ENCODE measurements at regions not wholly inside any gene's neighbourhood (a gene's known extent, or its start where the extent isn't known, plus 50 kb on each side); places are given as distances from the start of the nearest gene placed in this dataset.

- no peak for TF ChIP-seq CTCF (IDR thresholded peaks at IDR 0.05)
- Histone ChIP-seq H3K27ac (no peak overlapping the region), H3K4me1 (no peaks in the 10 kb centered on the region), H3K4me2 (ENCODE audit: low read length) (no peak overlapping the region), H3K9ac (no peak overlapping the region), H3K27me3 (ENCODE audit: control insufficient read depth, insufficient read depth, low read length) (no peaks in the 10 kb centered on the region), H3K4me3 (ENCODE audit: low read depth, low read length) (no peak overlapping the region), H3K36me3 (ENCODE audit: control insufficient read depth, insufficient read depth, low read length) (no peaks in the 10 kb centered on the region), H2AFZ (no peak overlapping the region), H3K9me3 (ENCODE audit: control insufficient read depth, low read length) (no peaks in the 10 kb centered on the region), H3K79me2 (no peaks in the 10 kb centered on the region)
Observed at GRCh38 chrX:14363728-14364127, 165.6 kb upstream of the GLRA2 start.

- Histone ChIP-seq H3K27ac (no peak overlapping the region), H3K27me3 (ENCODE audit: control insufficient read depth, insufficient read depth, low read length) (no peaks in the 10 kb centered on the region), H3K4me3 (ENCODE audit: low read depth, low read length) (no peak overlapping the region), H3K36me3 (ENCODE audit: control insufficient read depth, insufficient read depth, low read length) (no peaks in the 10 kb centered on the region), H3K9me3 (ENCODE audit: control insufficient read depth, low read length) (no peaks in the 10 kb centered on the region), H3K9ac (no peak overlapping the region), H3K4me1 (no peaks in the 10 kb centered on the region), H2AFZ (no peak overlapping the region), H3K4me2 (ENCODE audit: low read length) (no peak overlapping the region), H3K79me2 (no peaks in the 10 kb centered on the region)
- no peak for TF ChIP-seq CTCF (IDR thresholded peaks at IDR 0.05)
Observed at GRCh38 chrX:14362721-14363120, 166.6 kb upstream of the GLRA2 start.

- Histone ChIP-seq H3K4me1 (no peaks in the 10 kb centered on the region), H3K79me2 (no peaks in the 10 kb centered on the region), H3K4me3 (ENCODE audit: low read depth, low read length) (no peak overlapping the region), H3K4me2 (ENCODE audit: low read length) (no peak overlapping the region), H3K27me3 (ENCODE audit: control insufficient read depth, insufficient read depth, low read length) (no peaks in the 10 kb centered on the region), H3K36me3 (ENCODE audit: control insufficient read depth, insufficient read depth, low read length) (no peaks in the 10 kb centered on the region), H3K9me3 (ENCODE audit: control insufficient read depth, low read length) (no peaks in the 10 kb centered on the region), H3K9ac (no peak overlapping the region), H3K27ac (no peak overlapping the region), H2AFZ (no peak overlapping the region)
- TF ChIP-seq CTCF (IDR thresholded peaks at IDR 0.05): no peak
Observed at GRCh38 chrX:14361435-14361834, 167.9 kb upstream of the GLRA2 start.

GRCh38 chrX:14359727-14360126 lies 169.6 kb upstream of the GLRA2 start:
- no peak for TF ChIP-seq CTCF (IDR thresholded peaks at IDR 0.05)
- Histone ChIP-seq H3K79me2 (no peaks in the 10 kb centered on the region), H3K36me3 (ENCODE audit: control insufficient read depth, insufficient read depth, low read length) (no peaks in the 10 kb centered on the region), H3K4me1 (no peaks in the 10 kb centered on the region), H3K27ac (no peak overlapping the region), H3K9me3 (ENCODE audit: control insufficient read depth, low read length) (no peaks in the 10 kb centered on the region), H3K27me3 (ENCODE audit: control insufficient read depth, insufficient read depth, low read length) (no peaks in the 10 kb centered on the region), H3K9ac (no peak overlapping the region), H2AFZ (no peak overlapping the region), H3K4me3 (ENCODE audit: low read depth, low read length) (no peak overlapping the region), H3K4me2 (ENCODE audit: low read length) (no peak overlapping the region)

- H3K9ac ChIP-seq: no peak overlapping the region
- no peak overlapping the region for H3K4me3 ChIP-seq (ENCODE audit: low read depth, low read length)
- no peak overlapping the region for H2AFZ ChIP-seq
- no peak for TF ChIP-seq CTCF (IDR thresholded peaks at IDR 0.05)
- H3K4me1 ChIP-seq: no peaks in the 10 kb centered on the region
- no peaks in the 10 kb centered on the region for H3K9me3 ChIP-seq (ENCODE audit: control insufficient read depth, low read length)
- H3K4me2 ChIP-seq (ENCODE audit: low read length): no peak overlapping the region
- no peaks in the 10 kb centered on the region for H3K36me3 ChIP-seq (ENCODE audit: control insufficient read depth, insufficient read depth, low read length)
- no peaks in the 10 kb centered on the region for H3K27me3 ChIP-seq (ENCODE audit: control insufficient read depth, insufficient read depth, low read length)
- no peaks in the 10 kb centered on the region for H3K79me2 ChIP-seq
- no peak overlapping the region for H3K27ac ChIP-seq
Observed at GRCh38 chrX:14359316-14359715, 170.0 kb upstream of the GLRA2 start.

Measured in parathyroid adenoma (tissue), 2 donors.